HG03196 (cell line): ENCODE measurements at regions not wholly inside any gene's neighbourhood (a gene's known extent, or its start where the extent isn't known, plus 50 kb on each side); places are given as distances from the start of the nearest gene placed in this dataset.

Experiments used
- ATAC-seq: cut with Tn5 transposase; IDR thresholded peaks from one replicate; pipeline ENCODE4 v1.9.1; 2021; ENCODE audit not compliant: unreplicated experiment

GRCh38 chr10:78817361-78817760 is 251.4 kb upstream of the ZMIZ1 start:
- no peak for ATAC-seq

- ATAC-seq: no peak
Measured at GRCh38 chr10:78817804-78818203, 251.0 kb upstream of the ZMIZ1 start.

- ATAC-seq: no peak
Measured at GRCh38 chr10:78819361-78820006, 249.3 kb upstream of the ZMIZ1 start.

GRCh38 chr10:78820007-78820362 is 248.8 kb upstream of the ZMIZ1 start:
- ATAC-seq: no peak

GRCh38 chr10:78821052-78821451 is 247.7 kb upstream of the ZMIZ1 start:
- ATAC-seq: no peak

GRCh38 chr10:78828647-78829539 is 239.9 kb upstream of the ZMIZ1 start:
- no peak for ATAC-seq

- ATAC-seq: no peak
Measured at GRCh38 chr10:78829565-78829964, 239.2 kb upstream of the ZMIZ1 start.

GRCh38 chr10:78830062-78830975 is 238.4 kb upstream of the ZMIZ1 start:
- no peak for ATAC-seq

GRCh38 chr10:78830976-78831375 is 237.8 kb upstream of the ZMIZ1 start:
- ATAC-seq: no peak

GRCh38 chr10:78831461-78831860 is 237.3 kb upstream of the ZMIZ1 start:
- no peak for ATAC-seq

GRCh38 chr10:78832281-78832680 is 236.5 kb upstream of the ZMIZ1 start:
- ATAC-seq: no peak

GRCh38 chr10:78838141-78838657 is 230.6 kb upstream of the ZMIZ1 start:
- ATAC-seq: no peak

- ATAC-seq: no peak
Measured at GRCh38 chr10:78843495-78843894, 225.3 kb upstream of the ZMIZ1 start.

GRCh38 chr10:78844960-78845607 is 223.7 kb upstream of the ZMIZ1 start:
- ATAC-seq: no peak

- ATAC-seq: no peak
Measured at GRCh38 chr10:78846071-78846470, 222.7 kb upstream of the ZMIZ1 start.

GRCh38 chr10:78846760-78847159 is 222.0 kb upstream of the ZMIZ1 start:
- no peak for ATAC-seq

GRCh38 chr10:78847485-78847884 is 221.3 kb upstream of the ZMIZ1 start:
- no peak for ATAC-seq

GRCh38 chr10:78849115-78849514 is 219.7 kb upstream of the ZMIZ1 start:
- no peak for ATAC-seq

- no peak for ATAC-seq
Measured at GRCh38 chr10:78849731-78850130, 219.0 kb upstream of the ZMIZ1 start.

GRCh38 chr10:78850644-78851435 is 217.9 kb upstream of the ZMIZ1 start:
- no peak for ATAC-seq
